ENCODE measurements at regions not wholly inside any gene's neighbourhood (a gene's known extent, or its start where the extent isn't known, plus 50 kb on each side); places are given as distances from the start of the nearest gene placed in this dataset.

GRCh38 chr3:53970661-53971060 is 79.0 kb upstream of the SELENOK start:
- TF ChIP-seq CTCF (IDR thresholded peaks at IDR 0.05) = no peak
- TF ChIP-seq POLR2A (IDR thresholded peaks at IDR 0.05) = no peak

Measured in thyroid gland (tissue), 4 donors.